ENCODE measurements at regions not wholly inside any gene's neighbourhood (a gene's known extent, or its start where the extent isn't known, plus 50 kb on each side); places are given as distances from the start of the nearest gene placed in this dataset.

DNA sequence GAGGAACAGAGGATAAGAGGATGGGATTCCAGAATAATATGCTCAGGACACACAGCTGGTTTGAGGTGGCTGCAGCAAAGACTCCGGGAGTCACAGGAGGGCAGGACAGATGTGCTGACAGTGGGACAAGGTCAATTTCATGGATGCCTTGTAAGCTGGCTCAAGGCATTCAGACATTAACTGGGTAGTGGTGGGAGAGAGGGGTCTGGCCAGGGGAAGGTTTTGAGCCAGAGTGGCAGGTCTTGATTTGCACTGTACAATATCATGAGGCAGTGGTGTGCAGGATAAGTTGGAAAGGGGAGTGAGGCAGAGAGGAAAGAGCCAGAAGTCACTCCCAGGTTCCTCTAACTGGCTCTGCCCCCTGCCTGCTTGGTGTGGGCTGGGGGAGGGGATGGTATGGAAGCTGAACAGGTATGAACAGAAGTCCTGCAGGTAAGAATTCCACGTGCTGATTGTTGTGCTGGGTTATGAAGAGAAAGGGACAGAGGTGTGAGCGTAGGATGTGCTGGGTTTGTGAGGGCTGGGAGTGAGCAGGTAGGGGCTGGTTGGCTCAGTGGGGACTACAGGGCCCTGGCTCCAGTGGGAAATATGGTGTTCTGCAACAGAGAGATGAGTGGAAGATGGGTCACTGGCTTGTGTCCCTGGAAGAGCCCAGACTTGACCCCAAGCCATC is 141.7 kb upstream of the COPS8 start:
- TF ChIP-seq POLR2A (IDR thresholded peaks at IDR 0.05; ENCODE audit: low read length) (no peak), GATA1 (IDR thresholded peaks at IDR 0.05; ENCODE audit: low read depth, low read length) (no peak)

Data from erythroblast (primary cell).